BLaER1 treated with 17β-estradiol and CSF1 and Interleukin-3, amounts not matched to agents 10 nM and 100 nM (cell line): ENCODE measurements at regions not wholly inside any gene's neighbourhood (a gene's known extent, or its start where the extent isn't known, plus 50 kb on each side); places are given as distances from the start of the nearest gene placed in this dataset.

Experiments used
- H3K27ac ChIP-seq, 11 experiments: shearing (Covaris generic); formaldehyde crosslinking; 2 replicates each; pipeline ENCODE4 v1.8.1; 2022
- H3K27me3 ChIP-seq, 11 experiments: shearing (Covaris generic); formaldehyde crosslinking; 2 replicates each; pipeline ENCODE4 v1.8.1; 2022
- H3K36me3 ChIP-seq, 11 experiments: shearing (Covaris generic); formaldehyde crosslinking; 2 replicates each; pipeline ENCODE4 v1.8.1; 2022
- H3K4me1 ChIP-seq, 10 experiments: shearing (Covaris generic); formaldehyde crosslinking; 2 replicates each; pipeline ENCODE4 v1.8.1; 2022
- H3K4me2 ChIP-seq, 11 experiments: shearing (Covaris generic); formaldehyde crosslinking; 2 replicates each; pipeline ENCODE4 v1.8.1; 2022
- H3K4me3 ChIP-seq, 10 experiments: shearing (Covaris generic); formaldehyde crosslinking; 2 replicates each; pipeline ENCODE4 v1.8.1; 2022
- H3K9ac ChIP-seq, 11 experiments: shearing (Covaris generic); formaldehyde crosslinking; 2 replicates each; pipeline ENCODE4 v1.8.1; 2022
- H3K9me3 ChIP-seq, 11 experiments: shearing (Covaris generic); formaldehyde crosslinking; replicated peaks in 1 of 11; 2 replicates each; pipeline ENCODE4 v1.8.1; 2022
- H4K20me1 ChIP-seq, 11 experiments: shearing (Covaris generic); formaldehyde crosslinking; 2 replicates each; pipeline ENCODE4 v1.8.1; 2022
- Cebpa-rat ChIP-seq, 11 experiments: shearing (Covaris generic); IDR thresholded peaks; 2 replicates each; pipeline ENCODE4 v1.8.1; 2022

- Histone ChIP-seq H4K20me1 (no peaks in the 10 kb centered on the region), H3K9me3 (no peaks in the 10 kb centered on the region), H3K9ac (no peak overlapping the region), H3K4me1 (no peaks in the 10 kb centered on the region), H3K4me3 (no peak overlapping the region), H3K4me2 (no peak overlapping the region), H3K27ac (no peak overlapping the region), H3K27me3 (no peaks in the 10 kb centered on the region), H3K36me3 (no peaks in the 10 kb centered on the region)
- no peak for TF ChIP-seq Cebpa-rat (IDR thresholded peaks at IDR 0.05)
Measured at GRCh38 chr1:185453496-185454192, 136.6 kb upstream of the IVNS1ABP start.

- H3K4me1 ChIP-seq = no peaks in the 10 kb centered on the region
- TF ChIP-seq Cebpa-rat (IDR thresholded peaks at IDR 0.05) = no peak
- H3K9me3 ChIP-seq = no peaks in the 10 kb centered on the region
- H3K27ac ChIP-seq = no peak overlapping the region
- H3K36me3 ChIP-seq = no peaks in the 10 kb centered on the region
- H3K27me3 ChIP-seq = no peaks in the 10 kb centered on the region
- no peak overlapping the region for H3K4me2 ChIP-seq
- no peak overlapping the region for H3K4me3 ChIP-seq
- no peak overlapping the region for H3K9ac ChIP-seq
- no peaks in the 10 kb centered on the region for H4K20me1 ChIP-seq
Measured at GRCh38 chr1:185450917-185451316, 133.9 kb upstream of the IVNS1ABP start.

- no peak overlapping the region for H3K4me2 ChIP-seq
- no peaks in the 10 kb centered on the region for H3K9me3 ChIP-seq
- no peaks in the 10 kb centered on the region for H3K27me3 ChIP-seq
- H4K20me1 ChIP-seq = no peaks in the 10 kb centered on the region
- no peaks in the 10 kb centered on the region for H3K4me1 ChIP-seq
- no peak for TF ChIP-seq Cebpa-rat (IDR thresholded peaks at IDR 0.05)
- H3K4me3 ChIP-seq = no peak overlapping the region
- H3K27ac ChIP-seq = no peak overlapping the region
- H3K9ac ChIP-seq = no peak overlapping the region
- no peaks in the 10 kb centered on the region for H3K36me3 ChIP-seq
Measured at GRCh38 chr1:185450060-185450788, 133.2 kb upstream of the IVNS1ABP start.

- no peak overlapping the region for H3K4me2 ChIP-seq
- H3K27ac ChIP-seq = no peak overlapping the region
- no peaks in the 10 kb centered on the region for H3K4me1 ChIP-seq
- no peak overlapping the region for H3K9ac ChIP-seq
- H3K9me3 ChIP-seq = no peaks in the 10 kb centered on the region
- no peaks in the 10 kb centered on the region for H3K27me3 ChIP-seq
- H3K4me3 ChIP-seq = no peak overlapping the region
- TF ChIP-seq Cebpa-rat (IDR thresholded peaks at IDR 0.05) = no peak
- H3K36me3 ChIP-seq = no peaks in the 10 kb centered on the region
- H4K20me1 ChIP-seq = no peaks in the 10 kb centered on the region
Measured at GRCh38 chr1:185449378-185450059, 132.5 kb upstream of the IVNS1ABP start.

- Histone ChIP-seq H3K4me3 (no peak overlapping the region), H3K9me3 (no peaks in the 10 kb centered on the region), H4K20me1 (no peaks in the 10 kb centered on the region), H3K4me2 (no peak overlapping the region), H3K27me3 (no peaks in the 10 kb centered on the region), H3K4me1 (no peaks in the 10 kb centered on the region), H3K9ac (no peak overlapping the region), H3K36me3 (no peaks in the 10 kb centered on the region), H3K27ac (no peak overlapping the region)
- TF ChIP-seq Cebpa-rat (IDR thresholded peaks at IDR 0.05) = no peak
Measured at GRCh38 chr1:185448591-185449186, 131.6 kb upstream of the IVNS1ABP start.

GRCh38 chr1:185446131-185446530 is 129.1 kb upstream of the IVNS1ABP start:
- Histone ChIP-seq H3K4me1 (peaks cover 0 to 23% (median 0%) of the 10 kb centered on the region in 10 experiments; a peak in 4 of 20 replicates), H3K4me2 (no peak overlapping the region), H3K9me3 (no peaks in the 10 kb centered on the region; a peak in 1 of 22 replicates), H3K4me3 (no peak overlapping the region), H3K27me3 (no peaks in the 10 kb centered on the region), H3K27ac (no peak overlapping the region), H3K9ac (no peak overlapping the region), H4K20me1 (no peaks in the 10 kb centered on the region), H3K36me3 (no peaks in the 10 kb centered on the region)
- TF ChIP-seq Cebpa-rat (IDR thresholded peaks at IDR 0.05) = no peak

- H3K4me2 ChIP-seq = no peak overlapping the region
- no peak overlapping the region for H3K4me3 ChIP-seq
- no peak for TF ChIP-seq Cebpa-rat (IDR thresholded peaks at IDR 0.05)
- no peak overlapping the region for H3K27ac ChIP-seq
- no peaks in the 10 kb centered on the region for H3K27me3 ChIP-seq
- H3K36me3 ChIP-seq = no peaks in the 10 kb centered on the region
- peaks cover 0 to 28% (median 0%) of the 10 kb centered on the region in 10 experiments; a peak in 5 of 20 replicates for H3K4me1 ChIP-seq
- H3K9me3 ChIP-seq = no peaks in the 10 kb centered on the region; a peak in 1 of 22 replicates
- no peaks in the 10 kb centered on the region for H4K20me1 ChIP-seq
- H3K9ac ChIP-seq = no peak overlapping the region
Measured at GRCh38 chr1:185445594-185445993, 128.6 kb upstream of the IVNS1ABP start.

GRCh38 chr1:185444676-185445075 is 127.6 kb upstream of the IVNS1ABP start:
- no peaks in the 10 kb centered on the region for H3K27me3 ChIP-seq
- H4K20me1 ChIP-seq = no peaks in the 10 kb centered on the region
- no peak for TF ChIP-seq Cebpa-rat (IDR thresholded peaks at IDR 0.05)
- peaks cover 0 to 37% (median 2%) of the 10 kb centered on the region in 10 experiments; a peak in 11 of 20 replicates for H3K4me1 ChIP-seq
- H3K9me3 ChIP-seq = no peaks in the 10 kb centered on the region; a peak in 1 of 22 replicates
- H3K4me2 ChIP-seq = no peak overlapping the region
- no peak overlapping the region for H3K4me3 ChIP-seq
- H3K9ac ChIP-seq = no peak overlapping the region
- no peak overlapping the region for H3K27ac ChIP-seq
- H3K36me3 ChIP-seq = no peaks in the 10 kb centered on the region

GRCh38 chr1:185442050-185442449 is 125.0 kb upstream of the IVNS1ABP start:
- no peaks in the 10 kb centered on the region for H3K27me3 ChIP-seq
- no peak for TF ChIP-seq Cebpa-rat (IDR thresholded peaks at IDR 0.05)
- H3K4me1 ChIP-seq = peaks cover 0 to 64% (median 8%) of the 10 kb centered on the region in 10 experiments; a peak in 13 of 20 replicates
- H3K9ac ChIP-seq = no peak overlapping the region
- peak overlapping the region in 1 of 11 experiments; percentile 21; a peak in 1 of 22 replicates for H3K27ac ChIP-seq
- no peaks in the 10 kb centered on the region for H4K20me1 ChIP-seq
- H3K36me3 ChIP-seq = no peaks in the 10 kb centered on the region
- H3K4me2 ChIP-seq = peak overlapping the region in 2 of 11 experiments; percentile 70 to 77; a peak in 3 of 22 replicates
- H3K9me3 ChIP-seq = no peaks in the 10 kb centered on the region; a peak in 1 of 22 replicates
- no peak overlapping the region for H3K4me3 ChIP-seq
